Spleen (tissue), 11 donors: ENCODE measurements at regions not wholly inside any gene's neighbourhood (a gene's known extent, or its start where the extent isn't known, plus 50 kb on each side); places are given as distances from the start of the nearest gene placed in this dataset.

Source experiments
- DNase-seq: peaks from one replicate; pipeline ENCODE4 v3.0.0-alpha.2; 2020
- H3K27ac ChIP-seq, 8 donors: fragments of 200-600 bp; sonication (generic) in 7 of 8; 1 replicate in 4 of 8; 2 replicates in 4 of 8; pipeline versions ENCODE4 v1.5.0 to v1.8.0; 2016 to 2021; ENCODE audit warnings: inconsistent platforms in 4 of 8, mild to moderate bottlenecking in 4 of 8, moderate library complexity in 1 of 8
- H3K27me3 ChIP-seq, 7 donors: fragments of 200-600 bp; sonication (generic) in 6 of 7; replicated peaks in 1 of 7; 1 replicate in 4 of 7; 2 replicates in 3 of 7; pipeline versions ENCODE4 v1.5.0 to v1.8.0; 2016 to 2021; ENCODE audit warnings: inconsistent platforms in 3 of 7, mild to moderate bottlenecking in 1 of 7
- H3K36me3 ChIP-seq, 6 donors: fragments of 200-600 bp; sonication (generic) in 5 of 6; 1 replicate in 4 of 6; 2 replicates in 2 of 6; pipeline versions ENCODE4 v1.5.0 to v1.8.0; 2016 to 2021; ENCODE audit warnings: inconsistent platforms in 2 of 6
- H3K4me1 ChIP-seq, 6 donors: fragments of 200-600 bp; sonication (generic) in 5 of 6; 1 replicate in 3 of 6; 2 replicates in 3 of 6; pipeline versions ENCODE4 v1.5.0 to v1.8.0; 2016 to 2021; ENCODE audit warnings: inconsistent platforms in 3 of 6
- H3K4me3 ChIP-seq, 8 donors: fragments of 200-600 bp; sonication (generic) in 7 of 8; 1 replicate in 4 of 8; 2 replicates in 4 of 8; pipeline versions ENCODE4 v1.5.0 to v1.8.0; 2016 to 2021; ENCODE audit warnings: inconsistent platforms in 4 of 8, mild to moderate bottlenecking in 4 of 8, moderate library complexity in 2 of 8
- H3K9me3 ChIP-seq, 8 donors: fragments of 200-600 bp; sonication (generic) in 7 of 8; 1 replicate in 4 of 8; 2 replicates in 4 of 8; pipeline versions ENCODE4 v1.5.0 to v1.8.0; 2016 to 2021; ENCODE audit warnings: inconsistent platforms in 4 of 8
- CTCF ChIP-seq, 11 experiments: fragments of 200-600 bp in 7 of 11; fragments of 450-650 bp in 4 of 11; sonication (generic) in 4 of 11; IDR thresholded peaks in 8 of 11; conservative IDR thresholded peaks in 3 of 11; 1 replicate in 7 of 11; 2 replicates in 4 of 11; pipeline versions ENCODE4 v1.4.0 to v1.8.0; 2016 to 2021; ENCODE audit warnings: antibody characterized with exemption in 11 of 11, inconsistent platforms in 4 of 11, mild to moderate bottlenecking in 1 of 11
- POLR2A ChIP-seq, 3 donors: fragments of 450-650 bp; IDR thresholded peaks; one replicate each; pipeline ENCODE4 v1.5.1; 2017; ENCODE audit warnings: antibody characterized with exemption in 3 of 3, mild to moderate bottlenecking in 1 of 3
- POLR2AphosphoS5 ChIP-seq, 3 donors: sonication (generic); formaldehyde crosslinking; IDR thresholded peaks; one replicate each; pipeline ENCODE4 v1.5.1; 2017; ENCODE audit warnings: antibody characterized with exemption in 3 of 3
- WGBS, 5 donors: extraction: QIAGEN DNeasy Blood & Tissue Kit in 3 of 5; methylation state at CpG; one replicate each; pipeline versions ENCODE4 v1.1.5 to v1.1.7; 2013 to 2018; 5-methylcytosine and 5-hydroxymethylcytosine counted together
- intact Hi-C: fragments of 100-400 bp; cut with DNase I; formaldehyde crosslinking; loops from one replicate; pipeline ENCODE4 v1.15.0; 2023; ENCODE audit warnings: low total_unique reads
- donor health status: healthy with polysubstance abuse.
- donor health status: DM: no; HTN: no; CAD: no; lungs with moderate emphysema.
- donor health status: DM: no; HTN: no; CAD: no.
- donor health status: Bipolar disorder and iron deficiency.
- donor health status: healthy.
- donor health status: DM: no; HTN: no; CAD: no.
- donor health status: DM: yes; HTN: yes; CAD: no.

GRCh38 chr17:37801171-37801570, 56.3 kb upstream of the HNF1B start:
- 56 to 74% (median 70%) methylated on average over 5 of the region's 5 CpGs for WGBS, 5 donors

GRCh38 chr17:37797206-37797605, 52.3 kb upstream of the HNF1B start:
- no peak for DNase-seq
- Histone ChIP-seq H3K9me3 (no peaks in the 10 kb centered on the region), H3K27ac (no peak overlapping the region), H3K4me1 (peaks cover 0 to 11% (median 2%) of the 10 kb centered on the region in 6 donors), H3K36me3 (no peaks in the 10 kb centered on the region), H3K27me3 (peaks cover 0 to under 1% (median 0%) of the 10 kb centered on the region in 7 donors), H3K4me3 (no peak overlapping the region)
- TF ChIP-seq POLR2A (IDR thresholded peaks at IDR 0.05) (no peak), CTCF (IDR thresholded peaks at IDR 0.05 in 8 of 11, conservative IDR thresholded peaks at IDR 0.05 in 3 of 11) (no peak), POLR2AphosphoS5 (IDR thresholded peaks at IDR 0.05) (no peak)
- intact Hi-C loops = loop anchor here (10.0 kb wide), 1 partner anchor 92 kb away; no protein-coding TSS in a partner anchor

More at GRCh38 chr17:37801171-37801570, 56.3 kb upstream of the HNF1B start:
- H3K27ac ChIP-seq = no peak overlapping the region
- DNase-seq = no peak
- H3K4me1 ChIP-seq = peaks cover 0 to 11% (median 2%) of the 10 kb centered on the region in 6 donors
- no peak for TF ChIP-seq CTCF (IDR thresholded peaks at IDR 0.05 in 8 of 11, conservative IDR thresholded peaks at IDR 0.05 in 3 of 11)
- no peak for TF ChIP-seq POLR2A (IDR thresholded peaks at IDR 0.05)
- intact Hi-C loops = no loop called here
- H3K36me3 ChIP-seq = no peaks in the 10 kb centered on the region
- H3K27me3 ChIP-seq = no peaks in the 10 kb centered on the region
- no peak overlapping the region for H3K4me3 ChIP-seq
- H3K9me3 ChIP-seq = no peaks in the 10 kb centered on the region

- H3K27me3 ChIP-seq = peaks cover 0 to 12% (median 0%) of the 10 kb centered on the region in 7 donors
- H3K36me3 ChIP-seq = no peaks in the 10 kb centered on the region
- WGBS, 5 donors = 74 to 95% (median 85%) methylated on average over 8 of the region's 8 CpGs
- H3K9me3 ChIP-seq = no peaks in the 10 kb centered on the region
- TF ChIP-seq POLR2AphosphoS5 (IDR thresholded peaks at IDR 0.05) (no peak), POLR2A (IDR thresholded peaks at IDR 0.05) (no peak), CTCF (IDR thresholded peaks at IDR 0.05 in 8 of 11, conservative IDR thresholded peaks at IDR 0.05 in 3 of 11) (no peak)
- no peak overlapping the region for H3K27ac ChIP-seq
- intact Hi-C loops = loop anchor here (10.0 kb wide), 1 partner anchor 91 kb away; no protein-coding TSS in a partner anchor
- H3K4me3 ChIP-seq = no peak overlapping the region
- DNase-seq = no peak
- H3K4me1 ChIP-seq = peaks cover 0 to 11% (median 2%) of the 10 kb centered on the region in 6 donors
Measured at GRCh38 chr17:37796076-37796475, 51.2 kb upstream of the HNF1B start.
